Liver (tissue), 8 donors: ENCODE measurements at regions not wholly inside any gene's neighbourhood (a gene's known extent, or its start where the extent isn't known, plus 50 kb on each side); places are given as distances from the start of the nearest gene placed in this dataset.

Experiments used
- DNase-seq: peaks from one replicate; pipeline ENCODE4 v3.0.0-alpha.2; 2017; ENCODE audit warnings: low spot score
- H3K27ac ChIP-seq, 2 donors: one replicate each; pipeline ENCODE4 v1.7.0; 2013; ENCODE audit warnings: inconsistent platforms in 2 of 2, low read length in 2 of 2, control low read depth in 1 of 2, low read depth in 1 of 2, mild to moderate bottlenecking in 1 of 2
- H3K27me3 ChIP-seq, 4 donors: one replicate each; pipeline versions ENCODE4 v1.6.1 to v1.7.0; 2013; ENCODE audit warnings: low read length in 3 of 4, inconsistent platforms in 1 of 4, mild to moderate bottlenecking in 1 of 4, moderate library complexity in 1 of 4; ENCODE audit not compliant: control insufficient read depth in 4 of 4, insufficient read depth in 4 of 4
- H3K36me3 ChIP-seq, 4 donors: one replicate each; pipeline versions ENCODE4 v1.6.1 to v1.7.0; 2013; ENCODE audit warnings: low read length in 3 of 4, mild to moderate bottlenecking in 3 of 4, low read depth in 1 of 4, moderate library complexity in 1 of 4; ENCODE audit not compliant: control insufficient read depth in 4 of 4, insufficient read depth in 3 of 4
- H3K4me1 ChIP-seq, 4 donors: one replicate each; pipeline versions ENCODE4 v1.6.1 to v1.7.0; 2013; ENCODE audit warnings: low read length in 3 of 4, mild to moderate bottlenecking in 3 of 4, moderate library complexity in 1 of 4; ENCODE audit not compliant: control insufficient read depth in 4 of 4, insufficient read depth in 4 of 4
- H3K4me3 ChIP-seq, 3 donors: one replicate each; pipeline versions ENCODE4 v1.6.1 to v1.7.0; 2013; ENCODE audit warnings: low read length in 3 of 3, control low read depth in 1 of 3, low read depth in 1 of 3, mild to moderate bottlenecking in 1 of 3
- H3K9ac ChIP-seq, 2 donors: one replicate each; pipeline ENCODE4 v1.7.0; 2013; ENCODE audit warnings: low read length in 2 of 2, mild to moderate bottlenecking in 2 of 2, moderate library complexity in 2 of 2, control low read depth in 1 of 2, low read depth in 1 of 2
- H3K9me3 ChIP-seq, 4 donors: one replicate each; pipeline versions ENCODE4 v1.6.1 to v1.7.0; 2013; ENCODE audit warnings: low read length in 3 of 4; ENCODE audit not compliant: control insufficient read depth in 4 of 4
- ATF3 ChIP-seq: IDR thresholded peaks from 2 replicates; pipeline ENCODE4 v1.6.1; 2016; ENCODE audit warnings: antibody characterized with exemption
- CTCF ChIP-seq: fragments of 150-350 bp; IDR thresholded peaks from 2 replicates; pipeline ENCODE4 v1.5.1; 2017; ENCODE audit warnings: improper control_type of control experiment, low read depth, low read length; ENCODE audit not compliant: missing input control
- EGR1 ChIP-seq, 2 donors: IDR thresholded peaks; 2 replicates each; pipeline ENCODE4 v1.6.1; 2016 to 2018; ENCODE audit warnings: antibody characterized with exemption in 2 of 2, low read depth in 2 of 2
- FOXA1 ChIP-seq: IDR thresholded peaks from 2 replicates; pipeline ENCODE4 v1.6.1; 2016; ENCODE audit warnings: antibody characterized with exemption
- FOXA2 ChIP-seq: IDR thresholded peaks from 2 replicates; pipeline ENCODE4 v1.6.1; 2016; ENCODE audit warnings: antibody characterized with exemption
- GABPA ChIP-seq, 2 donors: IDR thresholded peaks in 1 of 2; conservative IDR thresholded peaks in 1 of 2; 2 replicates each; pipeline ENCODE4 v1.6.1; 2016; ENCODE audit warnings: antibody characterized with exemption in 2 of 2, mild to moderate bottlenecking in 1 of 2, moderate library complexity in 1 of 2
- HNF4A ChIP-seq, 2 donors: conservative IDR thresholded peaks; 2 replicates each; pipeline ENCODE4 v1.6.1; 2016; ENCODE audit warnings: antibody characterized with exemption in 2 of 2, mild to moderate bottlenecking in 2 of 2
- HNF4G ChIP-seq: IDR thresholded peaks from 2 replicates; pipeline ENCODE4 v1.6.1; 2016; ENCODE audit warnings: antibody characterized with exemption
- JUND ChIP-seq, 2 donors: IDR thresholded peaks; 2 replicates each; pipeline ENCODE4 v1.6.1; 2016; ENCODE audit warnings: antibody characterized with exemption in 2 of 2
- NR2F2 ChIP-seq: IDR thresholded peaks from 2 replicates; pipeline ENCODE4 v1.6.1; 2016; ENCODE audit warnings: antibody characterized with exemption
- RAD21 ChIP-seq, 2 donors: IDR thresholded peaks; 2 replicates each; pipeline ENCODE4 v1.6.1; 2016; ENCODE audit warnings: antibody characterized with exemption in 2 of 2, mild to moderate bottlenecking in 2 of 2
- RXRA ChIP-seq, 2 donors: IDR thresholded peaks; 2 replicates each; pipeline ENCODE4 v1.6.1; 2017 to 2018; ENCODE audit warnings: antibody characterized with exemption in 2 of 2, mild to moderate bottlenecking in 1 of 2
- SP1 ChIP-seq: IDR thresholded peaks from 2 replicates; pipeline ENCODE4 v1.6.1; 2018; ENCODE audit warnings: antibody characterized with exemption, mild to moderate bottlenecking
- TAF1 ChIP-seq: conservative IDR thresholded peaks from 2 replicates; pipeline ENCODE4 v1.6.1; 2016; ENCODE audit warnings: antibody characterized with exemption, mild to moderate bottlenecking
- YY1 ChIP-seq: IDR thresholded peaks from 2 replicates; pipeline ENCODE4 v1.6.1; 2016; ENCODE audit warnings: antibody characterized with exemption, mild to moderate bottlenecking
- WGBS: extraction: QIAGEN DNeasy Blood & Tissue Kit; methylation state at CpG from one replicate; pipeline ENCODE4 v1.1.7; 2013; 5-methylcytosine and 5-hydroxymethylcytosine counted together
- TF ChIP-seq, protein P1 (sequence below): IDR thresholded peaks from 2 replicates; pipeline ENCODE4 v1.6.1; 2016; ENCODE audit warnings: antibody characterized with exemption, mild to moderate bottlenecking
- TF ChIP-seq, protein P2 (sequence below): IDR thresholded peaks from 2 replicates; pipeline ENCODE4 v1.6.1; 2016; ENCODE audit warnings: antibody characterized with exemption
- TF ChIP-seq, protein P3 (sequence below): IDR thresholded peaks from 2 replicates; pipeline ENCODE4 v1.6.1; 2016; ENCODE audit warnings: antibody characterized with exemption
- donor health status: healthy.
- donor health status: healthy.
- donor health status: healthy.
- donor health status: healthy.
- donor health status: healthy.

GRCh38 chr18:75125382-75126331 lies 83.3 kb downstream of the PTGR3 start:
- H3K36me3 ChIP-seq, result no peaks in the 10 kb centered on the region
- H3K27ac ChIP-seq, result no peak overlapping the region
- WGBS, result 72% methylated on average over 44 of the region's 44 CpGs
- H3K9ac ChIP-seq, result no peak overlapping the region
- no peaks in the 10 kb centered on the region for H3K4me1 ChIP-seq
- TF ChIP-seq CTCF (no peak), HNF4G (no peak), FOXA2 (no peak), RAD21 (IDR thresholded peaks at IDR 0.05) (no peak), NR2F2 (no peak), EGR1 (IDR thresholded peaks at IDR 0.05; ENCODE audit: low read depth in 2 of 2) (no peak), YY1 (no peak), ATF3 (no peak), HNF4A (conservative IDR thresholded peaks at IDR 0.05) (no peak), GABPA (IDR thresholded peaks at IDR 0.05 in 1 of 2, conservative IDR thresholded peaks at IDR 0.05 in 1 of 2) (no peak), SP1 (no peak), RXRA (IDR thresholded peaks at IDR 0.05) (no peak), TAF1 (no peak), FOXA1 (no peak), JUND (IDR thresholded peaks at IDR 0.05) (no peak)
- TF ChIP-seq, protein P1, sequence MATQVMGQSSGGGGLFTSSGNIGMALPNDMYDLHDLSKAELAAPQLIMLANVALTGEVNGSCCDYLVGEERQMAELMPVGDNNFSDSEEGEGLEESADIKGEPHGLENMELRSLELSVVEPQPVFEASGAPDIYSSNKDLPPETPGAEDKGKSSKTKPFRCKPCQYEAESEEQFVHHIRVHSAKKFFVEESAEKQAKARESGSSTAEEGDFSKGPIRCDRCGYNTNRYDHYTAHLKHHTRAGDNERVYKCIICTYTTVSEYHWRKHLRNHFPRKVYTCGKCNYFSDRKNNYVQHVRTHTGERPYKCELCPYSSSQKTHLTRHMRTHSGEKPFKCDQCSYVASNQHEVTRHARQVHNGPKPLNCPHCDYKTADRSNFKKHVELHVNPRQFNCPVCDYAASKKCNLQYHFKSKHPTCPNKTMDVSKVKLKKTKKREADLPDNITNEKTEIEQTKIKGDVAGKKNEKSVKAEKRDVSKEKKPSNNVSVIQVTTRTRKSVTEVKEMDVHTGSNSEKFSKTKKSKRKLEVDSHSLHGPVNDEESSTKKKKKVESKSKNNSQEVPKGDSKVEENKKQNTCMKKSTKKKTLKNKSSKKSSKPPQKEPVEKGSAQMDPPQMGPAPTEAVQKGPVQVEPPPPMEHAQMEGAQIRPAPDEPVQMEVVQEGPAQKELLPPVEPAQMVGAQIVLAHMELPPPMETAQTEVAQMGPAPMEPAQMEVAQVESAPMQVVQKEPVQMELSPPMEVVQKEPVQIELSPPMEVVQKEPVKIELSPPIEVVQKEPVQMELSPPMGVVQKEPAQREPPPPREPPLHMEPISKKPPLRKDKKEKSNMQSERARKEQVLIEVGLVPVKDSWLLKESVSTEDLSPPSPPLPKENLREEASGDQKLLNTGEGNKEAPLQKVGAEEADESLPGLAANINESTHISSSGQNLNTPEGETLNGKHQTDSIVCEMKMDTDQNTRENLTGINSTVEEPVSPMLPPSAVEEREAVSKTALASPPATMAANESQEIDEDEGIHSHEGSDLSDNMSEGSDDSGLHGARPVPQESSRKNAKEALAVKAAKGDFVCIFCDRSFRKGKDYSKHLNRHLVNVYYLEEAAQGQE, result no peak
- TF ChIP-seq, protein P2, sequence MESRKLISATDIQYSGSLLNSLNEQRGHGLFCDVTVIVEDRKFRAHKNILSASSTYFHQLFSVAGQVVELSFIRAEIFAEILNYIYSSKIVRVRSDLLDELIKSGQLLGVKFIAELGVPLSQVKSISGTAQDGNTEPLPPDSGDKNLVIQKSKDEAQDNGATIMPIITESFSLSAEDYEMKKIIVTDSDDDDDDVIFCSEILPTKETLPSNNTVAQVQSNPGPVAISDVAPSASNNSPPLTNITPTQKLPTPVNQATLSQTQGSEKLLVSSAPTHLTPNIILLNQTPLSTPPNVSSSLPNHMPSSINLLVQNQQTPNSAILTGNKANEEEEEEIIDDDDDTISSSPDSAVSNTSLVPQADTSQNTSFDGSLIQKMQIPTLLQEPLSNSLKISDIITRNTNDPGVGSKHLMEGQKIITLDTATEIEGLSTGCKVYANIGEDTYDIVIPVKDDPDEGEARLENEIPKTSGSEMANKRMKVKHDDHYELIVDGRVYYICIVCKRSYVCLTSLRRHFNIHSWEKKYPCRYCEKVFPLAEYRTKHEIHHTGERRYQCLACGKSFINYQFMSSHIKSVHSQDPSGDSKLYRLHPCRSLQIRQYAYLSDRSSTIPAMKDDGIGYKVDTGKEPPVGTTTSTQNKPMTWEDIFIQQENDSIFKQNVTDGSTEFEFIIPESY, result no peak
- TF ChIP-seq, protein P3, sequence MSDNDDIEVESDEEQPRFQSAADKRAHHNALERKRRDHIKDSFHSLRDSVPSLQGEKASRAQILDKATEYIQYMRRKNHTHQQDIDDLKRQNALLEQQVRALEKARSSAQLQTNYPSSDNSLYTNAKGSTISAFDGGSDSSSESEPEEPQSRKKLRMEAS, result no peak
- no peak for DNase-seq
- no peaks in the 10 kb centered on the region for H3K9me3 ChIP-seq
- no peaks in the 10 kb centered on the region for H3K27me3 ChIP-seq
- no peak overlapping the region for H3K4me3 ChIP-seq
